Karpas-422 (cell line): ENCODE measurements at regions not wholly inside any gene's neighbourhood (a gene's known extent, or its start where the extent isn't known, plus 50 kb on each side); places are given as distances from the start of the nearest gene placed in this dataset.

Source experiments
- DNase-seq: peaks from one replicate; pipeline ENCODE4 v3.0.0-alpha.2; 2015
- H2AFZ ChIP-seq: fragments of 200-600 bp; sonication (generic); 2 replicates; pipeline ENCODE4 v1.6.1; 2014; ENCODE audit warnings: antibody characterized with exemption, low read length, mixed read lengths
- H3K27ac ChIP-seq: fragments of 200-600 bp; sonication (generic); 2 replicates; pipeline ENCODE4 v1.5.1; 2014; ENCODE audit warnings: mild to moderate bottlenecking, low read length, moderate library complexity
- H3K27me3 ChIP-seq: fragments of 200-600 bp; sonication (generic); 2 replicates; pipeline ENCODE4 v1.6.1; 2014; ENCODE audit warnings: low read length, mixed read lengths
- H3K36me3 ChIP-seq: fragments of 200-600 bp; sonication (generic); 2 replicates; pipeline ENCODE4 v1.6.1; 2014; ENCODE audit warnings: low read length, mixed read lengths; ENCODE audit not compliant: insufficient read depth
- H3K4me1 ChIP-seq: fragments of 200-600 bp; sonication (generic); 2 replicates; pipeline ENCODE4 v1.6.1; 2014; ENCODE audit warnings: mild to moderate bottlenecking, low read length, mixed read lengths
- H3K4me2 ChIP-seq: fragments of 200-600 bp; sonication (generic); 2 replicates; pipeline ENCODE4 v1.6.1; 2014; ENCODE audit warnings: low read length, low read depth, mild to moderate bottlenecking; ENCODE audit not compliant: poor library complexity, severe bottlenecking
- H3K4me3 ChIP-seq: fragments of 200-600 bp; sonication (generic); 2 replicates; pipeline ENCODE4 v1.5.1; 2014; ENCODE audit warnings: mild to moderate bottlenecking, antibody characterized with exemption, low read length, mixed read lengths
- H3K79me2 ChIP-seq: fragments of 200-600 bp; sonication (generic); 2 replicates; pipeline ENCODE4 v1.6.1; 2014; ENCODE audit warnings: mild to moderate bottlenecking, low read length, mixed read lengths
- H3K9ac ChIP-seq: fragments of 200-600 bp; sonication (generic); 2 replicates; pipeline ENCODE4 v1.6.0; 2014; ENCODE audit warnings: low read length
- H3K9me2 ChIP-seq: fragments of 200-600 bp; sonication (generic), shearing (Covaris generic); replicated peaks from 2 replicates; pipeline ENCODE4 v1.6.0; 2014; ENCODE audit warnings: mild to moderate bottlenecking, low read length, moderate library complexity; ENCODE audit not compliant: insufficient read depth
- H3K9me3 ChIP-seq: fragments of 300-700, 200-600 bp; sonication (generic); 2 replicates; pipeline ENCODE4 v1.6.1; 2014; ENCODE audit warnings: low read length, mixed read lengths
- H4K20me1 ChIP-seq: fragments of 200-600 bp; sonication (generic); 2 replicates; pipeline ENCODE4 v1.6.1; 2014; ENCODE audit warnings: mild to moderate bottlenecking, antibody characterized with exemption, low read length, low read depth; ENCODE audit not compliant: insufficient read depth

DNA sequence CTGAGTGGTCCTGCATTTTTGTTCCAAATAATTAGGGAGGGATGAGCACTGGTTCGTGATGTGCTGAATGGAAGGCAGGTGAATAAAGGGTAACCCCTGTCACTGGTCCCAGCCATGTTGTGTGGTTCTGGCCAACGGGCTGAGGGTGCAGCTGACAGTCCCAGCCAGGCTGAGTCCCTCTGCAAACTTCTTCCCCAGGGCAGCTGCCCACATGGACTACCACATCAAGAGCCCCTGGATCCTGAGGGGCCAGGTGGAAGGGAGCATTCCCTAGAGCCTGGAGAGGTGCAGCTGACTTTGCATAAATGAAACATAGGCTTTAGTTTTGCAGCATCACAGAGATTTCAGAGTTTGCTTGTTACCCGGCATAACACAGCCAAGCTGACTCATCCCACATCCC, 219.8 kb upstream of the MYT1L start:
- Histone ChIP-seq H4K20me1 (no peaks in the 10 kb centered on the region), H2AFZ (no peak overlapping the region), H3K9me2 (no peaks in the 10 kb centered on the region), H3K9ac (no peak overlapping the region), H3K79me2 (no peaks in the 10 kb centered on the region), H3K4me1 (no peaks in the 10 kb centered on the region), H3K27ac (no peak overlapping the region), H3K9me3 (no peaks in the 10 kb centered on the region), H3K27me3 (no peaks in the 10 kb centered on the region), H3K4me3 (no peak overlapping the region), H3K36me3 (no peaks in the 10 kb centered on the region), H3K4me2 (no peak overlapping the region)
- DNase-seq: no peak

DNA sequence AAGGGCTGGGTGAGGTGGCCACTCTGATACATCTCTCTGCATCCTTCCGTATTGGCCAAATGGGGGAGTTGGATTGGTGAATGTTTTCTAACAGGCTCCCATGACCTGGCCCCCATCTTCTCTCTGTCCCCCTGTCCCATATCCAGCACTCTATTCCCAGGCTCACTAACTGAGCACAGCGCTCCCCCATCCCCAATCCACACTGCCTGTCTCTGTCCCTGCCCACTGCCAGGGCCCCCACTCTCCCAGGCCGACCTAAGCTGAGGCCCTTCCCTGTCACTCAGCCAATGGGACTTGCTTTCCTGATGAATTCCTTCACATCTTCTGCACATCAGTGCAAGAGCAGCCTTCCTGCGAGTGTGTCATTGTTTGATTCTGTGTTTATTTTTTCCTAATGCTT, 216.8 kb upstream of the MYT1L start:
- H3K79me2 ChIP-seq: no peaks in the 10 kb centered on the region
- no peaks in the 10 kb centered on the region for H3K4me1 ChIP-seq
- H3K36me3 ChIP-seq: no peaks in the 10 kb centered on the region
- H3K9me2 ChIP-seq: no peaks in the 10 kb centered on the region
- no peaks in the 10 kb centered on the region for H4K20me1 ChIP-seq
- DNase-seq: no peak
- H3K27ac ChIP-seq: no peak overlapping the region
- no peak overlapping the region for H3K4me2 ChIP-seq
- no peak overlapping the region for H3K4me3 ChIP-seq
- no peak overlapping the region for H3K9ac ChIP-seq
- no peaks in the 10 kb centered on the region for H3K27me3 ChIP-seq
- no peak overlapping the region for H2AFZ ChIP-seq
- H3K9me3 ChIP-seq: no peaks in the 10 kb centered on the region

DNA sequence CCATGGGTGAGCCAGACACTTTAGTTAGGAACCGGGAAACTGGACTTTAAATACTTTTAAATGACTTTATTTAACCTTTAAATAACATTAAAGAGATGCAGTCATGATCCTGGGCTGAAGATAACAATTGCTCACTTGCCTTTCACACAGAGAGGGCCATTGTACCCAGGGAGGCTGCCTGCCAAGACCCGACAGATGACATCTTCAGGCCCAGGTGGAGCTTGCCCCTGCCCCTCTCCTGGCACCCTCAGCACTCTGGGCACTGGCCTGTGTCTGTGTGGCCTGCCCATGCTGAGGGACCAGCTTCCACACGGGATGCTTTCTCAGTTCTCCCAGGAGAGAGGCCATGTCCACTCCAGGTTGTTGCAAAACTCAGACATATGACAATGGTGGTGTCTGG, 216.4 kb upstream of the MYT1L start:
- Histone ChIP-seq H4K20me1 (no peaks in the 10 kb centered on the region), H3K4me3 (no peak overlapping the region), H3K36me3 (no peaks in the 10 kb centered on the region), H3K9ac (no peak overlapping the region), H2AFZ (no peak overlapping the region), H3K27me3 (no peaks in the 10 kb centered on the region), H3K79me2 (no peaks in the 10 kb centered on the region), H3K9me3 (no peaks in the 10 kb centered on the region), H3K27ac (no peak overlapping the region), H3K9me2 (no peaks in the 10 kb centered on the region), H3K4me2 (no peak overlapping the region), H3K4me1 (no peaks in the 10 kb centered on the region)
- no peak for DNase-seq

DNA sequence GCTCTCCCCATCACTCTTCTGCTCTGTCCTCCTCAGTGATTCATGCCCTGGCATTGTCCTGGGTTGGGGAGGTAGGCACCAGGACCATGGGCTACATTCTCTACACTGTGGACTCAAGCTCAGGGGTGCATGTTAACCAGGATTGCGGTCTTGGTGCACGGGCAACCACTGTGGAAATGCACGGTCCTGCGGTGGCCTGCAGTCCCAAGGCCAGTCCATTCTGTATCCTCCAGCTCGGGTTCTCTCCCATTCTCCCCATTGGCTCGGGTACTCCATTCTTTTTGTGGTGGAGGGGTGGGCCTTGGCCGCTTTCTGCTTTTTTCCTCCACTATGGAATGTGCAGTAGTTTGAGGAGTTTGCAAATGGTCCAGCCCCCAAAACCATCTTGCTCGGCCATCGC, 215.0 kb upstream of the MYT1L start:
- Histone ChIP-seq H4K20me1 (no peaks in the 10 kb centered on the region), H3K27me3 (no peaks in the 10 kb centered on the region), H3K4me3 (no peak overlapping the region), H3K79me2 (no peaks in the 10 kb centered on the region), H3K9ac (no peak overlapping the region), H2AFZ (no peak overlapping the region), H3K9me3 (no peaks in the 10 kb centered on the region), H3K4me2 (no peak overlapping the region), H3K4me1 (no peaks in the 10 kb centered on the region), H3K9me2 (no peaks in the 10 kb centered on the region), H3K36me3 (no peaks in the 10 kb centered on the region), H3K27ac (no peak overlapping the region)
- no peak for DNase-seq

DNA sequence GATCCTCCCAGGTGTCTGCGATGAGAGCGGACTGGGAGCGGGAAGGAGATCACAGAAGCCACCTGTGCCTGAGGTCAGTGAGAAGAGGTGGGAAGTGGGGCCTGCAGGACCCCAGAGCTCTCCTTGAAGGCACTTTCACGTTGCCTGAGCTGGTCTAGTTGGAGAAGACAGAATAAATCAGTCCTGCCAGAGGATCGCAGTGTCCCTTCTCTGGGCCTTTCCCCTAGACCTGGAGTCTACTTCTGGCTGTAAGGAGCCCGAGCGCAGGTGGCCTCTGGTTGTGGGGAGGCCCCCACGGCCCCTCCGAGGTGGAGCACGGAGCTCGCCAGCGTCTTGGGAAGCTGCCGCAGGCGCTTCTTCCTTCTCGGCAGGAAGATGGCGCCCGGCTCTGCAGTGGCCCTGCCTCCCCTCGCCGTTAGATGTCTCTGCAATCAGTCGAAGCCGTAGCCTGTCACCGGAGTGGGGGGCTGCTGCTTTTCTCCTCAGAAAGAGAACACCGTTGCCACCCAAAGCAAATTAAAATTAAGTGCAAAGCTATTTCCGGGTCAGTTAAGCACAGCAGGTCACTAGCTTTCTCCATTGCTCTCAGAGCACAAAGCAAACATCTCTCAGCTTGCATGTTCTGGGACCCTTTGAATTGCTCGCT, 212.0 kb upstream of the MYT1L start:
- Histone ChIP-seq H3K9me2 (no peaks in the 10 kb centered on the region), H3K79me2 (no peaks in the 10 kb centered on the region), H3K4me2 (no peak overlapping the region), H3K4me1 (no peaks in the 10 kb centered on the region), H4K20me1 (no peaks in the 10 kb centered on the region), H3K27ac (no peak overlapping the region), H3K27me3 (no peaks in the 10 kb centered on the region), H3K9ac (no peak overlapping the region), H3K9me3 (no peaks in the 10 kb centered on the region), H2AFZ (no peak overlapping the region), H3K36me3 (no peaks in the 10 kb centered on the region), H3K4me3 (no peak overlapping the region)
- no peak for DNase-seq

DNA sequence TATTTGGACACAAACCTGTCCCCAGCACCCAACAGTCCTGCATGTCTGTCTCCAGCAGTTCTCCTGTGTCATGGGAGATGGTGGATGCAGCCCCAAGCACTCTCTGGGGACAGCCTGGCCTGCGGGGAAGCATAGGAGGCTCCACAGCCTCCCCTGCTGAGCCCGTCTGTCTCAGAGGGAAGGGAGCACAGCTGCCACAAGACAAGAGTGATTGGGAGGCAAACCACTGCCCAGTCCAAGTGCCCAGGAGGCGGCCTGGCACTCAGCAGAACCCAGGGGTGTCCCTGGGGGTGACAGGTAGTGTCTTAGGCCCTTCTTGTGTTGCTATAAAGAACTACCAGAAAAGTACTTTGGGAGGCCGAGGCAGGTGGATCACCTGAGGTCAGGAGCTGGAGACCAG, 211.2 kb upstream of the MYT1L start:
- H2AFZ ChIP-seq: no peak overlapping the region
- no peaks in the 10 kb centered on the region for H3K9me3 ChIP-seq
- H3K27me3 ChIP-seq: no peaks in the 10 kb centered on the region
- DNase-seq: no peak
- no peak overlapping the region for H3K27ac ChIP-seq
- no peaks in the 10 kb centered on the region for H3K4me1 ChIP-seq
- no peaks in the 10 kb centered on the region for H3K79me2 ChIP-seq
- no peak overlapping the region for H3K9ac ChIP-seq
- H3K9me2 ChIP-seq: no peaks in the 10 kb centered on the region
- no peaks in the 10 kb centered on the region for H3K36me3 ChIP-seq
- no peak overlapping the region for H3K4me3 ChIP-seq
- H4K20me1 ChIP-seq: no peaks in the 10 kb centered on the region
- no peak overlapping the region for H3K4me2 ChIP-seq

DNA sequence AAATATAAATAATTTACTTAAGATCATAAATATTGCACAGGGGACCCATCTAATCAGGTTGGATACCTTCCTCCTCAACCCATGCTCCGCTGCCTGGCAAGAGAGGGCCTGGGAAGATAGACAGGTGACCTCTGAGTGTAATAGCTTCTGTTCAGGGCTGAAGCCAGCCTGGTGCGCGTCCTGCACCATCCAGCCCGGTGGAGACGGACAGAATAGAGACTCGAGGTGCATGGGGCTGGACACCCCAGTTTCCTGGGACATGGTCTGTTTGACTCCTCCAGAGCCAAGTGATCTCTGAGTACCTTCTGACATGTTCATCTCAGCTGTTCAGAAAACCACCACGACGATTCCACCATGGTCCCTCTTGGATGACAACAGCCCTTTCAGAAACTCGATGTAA, 209.3 kb upstream of the MYT1L start:
- no peak overlapping the region for H3K27ac ChIP-seq
- no peak overlapping the region for H3K4me3 ChIP-seq
- no peaks in the 10 kb centered on the region for H3K9me2 ChIP-seq
- no peaks in the 10 kb centered on the region for H3K79me2 ChIP-seq
- H3K36me3 ChIP-seq: no peaks in the 10 kb centered on the region
- H3K9ac ChIP-seq: no peak overlapping the region
- no peaks in the 10 kb centered on the region for H3K4me1 ChIP-seq
- no peak for DNase-seq
- H4K20me1 ChIP-seq: no peaks in the 10 kb centered on the region
- no peaks in the 10 kb centered on the region for H3K9me3 ChIP-seq
- H3K4me2 ChIP-seq: no peak overlapping the region
- no peak overlapping the region for H2AFZ ChIP-seq
- H3K27me3 ChIP-seq: no peaks in the 10 kb centered on the region

DNA sequence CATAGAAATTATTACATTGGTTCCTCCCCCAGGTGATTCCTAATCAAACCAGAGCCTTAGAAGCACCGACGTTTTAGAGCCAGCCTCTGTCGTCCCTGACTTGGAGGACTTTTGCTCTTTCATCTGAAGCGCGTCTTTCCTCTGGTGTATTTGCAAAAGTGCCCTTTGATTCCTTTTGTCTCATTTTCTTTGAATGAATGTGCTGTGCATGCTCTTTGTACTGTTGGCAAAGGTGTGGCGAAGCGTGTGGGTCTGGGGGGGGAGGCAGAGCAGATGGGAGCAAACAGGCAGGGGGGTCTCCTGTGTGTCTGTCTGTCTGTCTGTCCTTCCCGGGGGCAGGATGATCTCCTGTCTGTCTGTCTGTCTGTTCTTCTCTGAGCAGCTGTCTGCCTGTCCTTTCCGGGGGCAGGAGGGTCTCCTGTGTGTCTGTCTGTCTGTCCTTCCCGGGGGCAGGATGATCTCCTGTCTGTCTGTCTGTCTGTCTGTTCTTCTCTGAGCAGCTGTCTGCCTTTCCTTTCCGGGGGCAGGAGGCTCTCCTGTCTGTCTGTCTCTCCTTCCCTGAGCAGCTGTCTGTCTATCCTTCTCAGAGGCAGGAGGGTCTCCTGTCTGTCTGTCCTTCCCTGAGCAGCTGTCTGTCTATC, 205.5 kb upstream of the MYT1L start:
- Histone ChIP-seq H3K9me2 (no peaks in the 10 kb centered on the region), H3K27ac (no peak overlapping the region), H3K4me3 (no peak overlapping the region), H3K4me1 (no peaks in the 10 kb centered on the region), H4K20me1 (no peaks in the 10 kb centered on the region), H3K9ac (no peak overlapping the region), H3K79me2 (no peaks in the 10 kb centered on the region), H3K9me3 (no peaks in the 10 kb centered on the region), H2AFZ (no peak overlapping the region), H3K4me2 (no peak overlapping the region), H3K36me3 (no peaks in the 10 kb centered on the region), H3K27me3 (no peaks in the 10 kb centered on the region)
- DNase-seq: no peak
